GM19395 (cell line): ENCODE measurements at regions not wholly inside any gene's neighbourhood (a gene's known extent, or its start where the extent isn't known, plus 50 kb on each side); places are given as distances from the start of the nearest gene placed in this dataset.

Experiments
- ATAC-seq: cut with Tn5 transposase; IDR thresholded peaks from one replicate; pipeline ENCODE4 v1.9.1; 2021; ENCODE audit warnings: mild to moderate bottlenecking, moderate library complexity; ENCODE audit not compliant: unreplicated experiment

- no peak for ATAC-seq
Measured at GRCh38 chr2:176665086-176665485, 395.8 kb downstream of the MTX2 start.

DNA sequence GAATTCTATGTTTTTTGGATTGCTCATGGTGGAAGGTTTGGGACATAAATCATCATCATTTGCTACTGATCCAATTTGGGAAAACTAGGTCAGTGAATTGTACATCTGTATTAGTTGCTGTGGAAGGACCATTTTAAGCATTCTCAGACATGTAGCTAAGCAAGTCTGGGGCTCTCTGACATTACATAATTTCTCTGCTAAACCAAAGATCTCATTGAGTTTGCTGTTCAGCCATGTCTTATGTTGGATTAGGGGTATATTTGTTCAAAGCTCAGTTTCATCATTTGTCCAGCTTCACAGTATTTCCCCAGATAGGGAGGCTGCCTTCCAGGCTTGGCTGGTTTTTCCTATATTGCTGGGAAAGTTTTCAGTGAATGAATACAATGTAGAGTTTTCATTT lies 399.7 kb downstream of the MTX2 start:
- ATAC-seq = no peak

GRCh38 chr2:176669398-176670174 lies 400.3 kb downstream of the MTX2 start:
- ATAC-seq = no peak

DNA sequence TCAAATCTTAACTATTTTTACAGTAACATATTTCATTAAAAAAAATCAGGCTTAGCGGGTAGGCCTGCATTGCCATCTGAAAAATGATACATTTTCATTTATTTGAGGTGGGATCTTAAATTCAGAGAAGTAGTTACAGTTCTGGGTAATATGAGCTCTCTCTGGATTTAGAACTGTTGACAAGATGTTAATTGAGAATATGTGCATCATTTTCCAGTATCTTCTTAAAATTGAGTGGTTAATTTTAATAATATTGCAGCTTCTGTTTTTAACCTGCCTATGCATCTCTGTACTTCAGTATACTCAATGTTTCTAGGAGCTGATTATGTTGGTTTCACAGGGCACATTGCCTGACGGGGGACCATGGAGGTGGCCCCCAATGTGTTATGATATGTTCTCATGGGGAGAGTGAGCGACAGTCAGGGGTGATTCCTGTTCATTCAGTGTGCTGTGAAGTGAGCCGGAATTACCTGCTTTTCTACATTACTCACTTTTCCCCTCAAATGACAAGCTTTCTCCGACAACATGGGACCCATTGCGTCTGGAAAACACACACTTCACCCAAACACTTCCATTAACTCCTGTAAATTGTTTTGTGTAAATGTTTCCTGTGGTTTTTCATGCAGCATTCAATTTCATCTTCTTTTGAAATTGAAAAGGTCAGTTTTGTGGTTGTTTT lies 406.2 kb downstream of the MTX2 start:
- no peak for ATAC-seq

GRCh38 chr2:176677746-176678265 lies 408.6 kb downstream of the MTX2 start:
- ATAC-seq = no peak

DNA sequence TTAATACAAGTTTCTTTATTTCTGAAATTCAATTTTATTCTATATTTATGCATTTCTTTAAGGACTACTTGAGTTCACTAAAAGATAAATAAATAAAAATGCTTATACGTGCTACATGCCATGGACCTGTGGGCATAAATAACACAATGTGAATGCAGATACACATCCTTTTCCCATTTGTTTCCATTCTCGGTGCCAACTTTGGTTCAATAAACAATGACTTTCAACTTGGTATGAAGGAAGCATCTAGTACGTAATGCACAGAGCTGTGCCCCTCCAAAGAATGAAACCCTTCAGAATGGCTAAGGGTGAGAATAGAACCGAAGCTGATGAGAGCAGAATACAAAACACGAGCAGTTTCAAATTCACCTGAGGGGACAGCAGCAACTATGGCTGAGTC lies 409.3 kb downstream of the MTX2 start:
- no peak for ATAC-seq

- ATAC-seq = no peak
Measured at GRCh38 chr2:176679061-176679669, 409.9 kb downstream of the MTX2 start.

GRCh38 chr2:176680916-176681516 lies 411.8 kb downstream of the MTX2 start:
- no peak for ATAC-seq

DNA sequence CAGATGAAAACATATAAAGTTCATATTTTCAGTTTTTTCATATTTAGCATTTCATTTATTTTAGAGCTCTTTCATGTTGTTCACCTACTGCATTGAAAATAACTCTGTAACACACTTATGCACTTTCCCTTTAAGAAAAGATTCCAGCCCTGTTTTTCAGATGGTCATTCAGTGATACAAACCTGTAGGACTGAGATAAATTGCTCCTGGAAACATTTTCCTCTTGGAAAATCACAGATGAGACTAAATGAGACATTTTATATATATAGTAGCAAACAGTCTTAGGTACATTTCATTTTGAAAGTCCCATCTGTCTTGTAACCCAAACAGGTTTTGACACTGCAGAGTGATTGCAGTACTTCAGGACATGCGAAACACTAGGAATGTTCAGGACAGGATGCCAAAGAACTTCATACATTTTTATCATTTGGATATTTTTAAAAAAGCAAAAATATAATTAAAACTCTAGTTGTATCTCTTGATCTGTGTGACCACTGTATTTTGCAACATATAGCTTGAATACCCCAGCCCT lies 412.4 kb downstream of the MTX2 start:
- no peak for ATAC-seq

GRCh38 chr2:176682278-176682677 lies 413.0 kb downstream of the MTX2 start:
- ATAC-seq = no peak

GRCh38 chr2:176683618-176684111 lies 414.4 kb downstream of the MTX2 start:
- ATAC-seq = no peak

- ATAC-seq = no peak
Measured at GRCh38 chr2:176685908-176686307, 416.7 kb downstream of the MTX2 start.

GRCh38 chr2:176686328-176686727 lies 417.1 kb downstream of the MTX2 start:
- no peak for ATAC-seq

- ATAC-seq = no peak
Measured at GRCh38 chr2:176687342-176687741, 418.1 kb downstream of the MTX2 start.

GRCh38 chr2:176687944-176688343 lies 418.7 kb downstream of the MTX2 start:
- ATAC-seq = no peak

GRCh38 chr2:176689711-176690110 lies 420.5 kb downstream of the MTX2 start:
- ATAC-seq = no peak

- no peak for ATAC-seq
Measured at GRCh38 chr2:176691471-176691870, 422.2 kb downstream of the MTX2 start.

DNA sequence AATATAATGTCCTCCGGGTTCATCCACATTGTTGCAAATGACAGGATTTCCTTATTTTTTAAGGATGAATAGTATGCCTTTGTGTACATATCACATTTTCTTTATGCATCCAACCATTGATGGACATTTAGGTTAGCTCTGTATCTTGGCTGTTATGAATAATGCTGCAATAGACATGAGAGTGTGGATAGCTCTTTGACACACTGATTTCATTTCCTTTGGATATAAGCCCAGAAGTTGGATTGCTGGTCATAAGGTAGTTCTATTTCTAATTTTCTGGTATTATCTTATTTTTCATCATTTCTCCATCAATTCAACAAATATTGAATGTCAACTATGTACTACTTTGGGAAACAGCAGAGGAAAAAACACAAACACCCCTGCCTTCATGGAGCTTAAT lies 423.3 kb downstream of the MTX2 start:
- no peak for ATAC-seq

DNA sequence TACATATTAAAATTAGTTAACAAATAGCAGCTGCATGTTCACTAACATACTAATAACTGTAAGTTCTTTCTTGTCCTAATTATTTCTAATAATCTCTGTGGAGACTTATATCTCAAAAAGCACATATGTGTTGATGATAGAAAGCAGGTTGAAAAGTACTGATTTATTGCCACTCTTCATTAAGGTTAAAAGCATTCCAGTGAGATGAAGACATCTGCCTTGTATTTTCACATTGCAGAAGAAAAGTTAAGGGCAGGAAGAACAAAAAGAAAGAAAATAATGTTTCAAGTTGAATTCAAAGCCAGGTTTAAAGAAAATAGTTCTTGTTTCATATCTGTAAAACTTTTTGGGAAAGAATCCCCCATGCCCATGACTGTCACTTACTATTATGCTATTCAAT lies 429.9 kb downstream of the MTX2 start:
- no peak for ATAC-seq

- ATAC-seq = no peak
Measured at GRCh38 chr2:176699644-176700043, 430.4 kb downstream of the MTX2 start.

- no peak for ATAC-seq
Measured at GRCh38 chr2:176702131-176702530, 432.9 kb downstream of the MTX2 start.
